ENCODE measurements at regions not wholly inside any gene's neighbourhood (a gene's known extent, or its start where the extent isn't known, plus 50 kb on each side); places are given as distances from the start of the nearest gene placed in this dataset.

DNA sequence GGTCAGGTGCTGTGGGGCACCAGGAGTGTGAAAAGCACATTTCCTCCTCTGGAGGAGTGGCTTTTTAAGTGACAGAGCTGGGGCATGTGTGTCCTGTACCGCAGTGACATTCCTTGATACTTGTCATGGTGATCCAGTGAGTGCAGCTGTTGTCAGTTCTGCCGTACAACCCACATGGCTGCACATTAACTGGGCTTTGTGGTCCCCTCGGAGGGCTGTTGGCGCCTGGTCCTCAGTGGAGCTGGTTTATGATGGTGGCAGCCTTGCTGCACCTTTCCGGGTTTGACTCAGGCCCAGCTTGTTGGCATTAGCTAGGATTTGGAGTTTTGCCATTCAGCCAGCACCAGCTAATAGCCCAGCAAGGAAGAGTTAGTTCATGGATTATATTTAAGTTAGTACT is 77.0 kb downstream of the SLC25A47 start:
- TF ChIP-seq, protein P1, sequence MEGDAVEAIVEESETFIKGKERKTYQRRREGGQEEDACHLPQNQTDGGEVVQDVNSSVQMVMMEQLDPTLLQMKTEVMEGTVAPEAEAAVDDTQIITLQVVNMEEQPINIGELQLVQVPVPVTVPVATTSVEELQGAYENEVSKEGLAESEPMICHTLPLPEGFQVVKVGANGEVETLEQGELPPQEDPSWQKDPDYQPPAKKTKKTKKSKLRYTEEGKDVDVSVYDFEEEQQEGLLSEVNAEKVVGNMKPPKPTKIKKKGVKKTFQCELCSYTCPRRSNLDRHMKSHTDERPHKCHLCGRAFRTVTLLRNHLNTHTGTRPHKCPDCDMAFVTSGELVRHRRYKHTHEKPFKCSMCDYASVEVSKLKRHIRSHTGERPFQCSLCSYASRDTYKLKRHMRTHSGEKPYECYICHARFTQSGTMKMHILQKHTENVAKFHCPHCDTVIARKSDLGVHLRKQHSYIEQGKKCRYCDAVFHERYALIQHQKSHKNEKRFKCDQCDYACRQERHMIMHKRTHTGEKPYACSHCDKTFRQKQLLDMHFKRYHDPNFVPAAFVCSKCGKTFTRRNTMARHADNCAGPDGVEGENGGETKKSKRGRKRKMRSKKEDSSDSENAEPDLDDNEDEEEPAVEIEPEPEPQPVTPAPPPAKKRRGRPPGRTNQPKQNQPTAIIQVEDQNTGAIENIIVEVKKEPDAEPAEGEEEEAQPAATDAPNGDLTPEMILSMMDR (IDR thresholded peaks at IDR 0.05) = no peak
- TF ChIP-seq POLR2A (IDR thresholded peaks at IDR 0.05) (no peak), POLR2AphosphoS5 (IDR thresholded peaks at IDR 0.05) (no peak), EP300 (IDR thresholded peaks at IDR 0.05) (no peak)
